ENCODE measurements at regions not wholly inside any gene's neighbourhood (a gene's known extent, or its start where the extent isn't known, plus 50 kb on each side); places are given as distances from the start of the nearest gene placed in this dataset.

DNA sequence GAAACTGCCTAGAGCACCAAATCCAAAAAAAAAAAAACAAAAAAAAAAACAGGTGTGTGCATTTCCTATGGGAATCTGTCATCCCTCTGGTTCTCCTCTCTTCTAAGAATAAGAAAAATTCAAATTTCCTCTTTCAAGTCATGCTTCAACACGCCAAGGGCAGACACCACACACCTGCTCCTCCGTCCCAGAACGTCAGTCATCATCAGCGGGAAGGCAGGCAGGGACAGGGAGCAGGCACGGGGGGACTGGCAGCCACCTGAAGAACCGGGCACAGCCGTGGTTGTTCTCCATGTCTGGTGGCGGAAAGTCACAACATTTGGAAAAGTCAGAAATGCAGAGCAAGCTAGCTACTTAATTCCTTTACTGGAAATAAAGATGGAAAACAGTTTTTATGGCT lies 214.8 kb downstream of the IKZF2 start:
- TF ChIP-seq EZH2 (IDR thresholded peaks at IDR 0.05) (no peak), FOXP2 (optimal IDR thresholded peaks at IDR 0.05; ENCODE audit: control extremely low read depth, extremely low read length, insufficient read depth) (no peak), POLR2AphosphoS5 (IDR thresholded peaks at IDR 0.05; ENCODE audit: borderline replicate concordance, low read depth, low read length) (no peak)

All from SK-N-MC (cell line).